ENCODE measurements at regions not wholly inside any gene's neighbourhood (a gene's known extent, or its start where the extent isn't known, plus 50 kb on each side); places are given as distances from the start of the nearest gene placed in this dataset.
"Not testable (repeated sequence)": the region's sequence is repeated elsewhere in the genome, so short reads cannot be mapped to it uniquely, and the experiment has no call there.

GRCh38 chr5:82511134-82511533 is 233.0 kb upstream of the RPS23 start:
- Histone ChIP-seq H3K4me3 (ENCODE audit: low read depth, low read length) (no peak overlapping the region), H3K27ac (ENCODE audit: low read depth, low read length) (no peak overlapping the region), H3K4me1 (ENCODE audit: control insufficient read depth, insufficient read depth, low read length) (no peaks in the 10 kb centered on the region), H3K36me3 (ENCODE audit: control insufficient read depth, insufficient read depth, low read length) (no peaks in the 10 kb centered on the region), H3K27me3 (ENCODE audit: control insufficient read depth, insufficient read depth, low read length) (no peaks in the 10 kb centered on the region), H3K9me3 (ENCODE audit: control insufficient read depth, insufficient read depth, low read length) (no peaks in the 10 kb centered on the region)
- WGBS (ENCODE audit: insufficient coverage) = 100% methylated on average over 1 of the region's 3 CpGs
- DNase-seq (ENCODE audit: low read depth in 4 of 6, low spot score in 6 of 6) = no peak

DNA sequence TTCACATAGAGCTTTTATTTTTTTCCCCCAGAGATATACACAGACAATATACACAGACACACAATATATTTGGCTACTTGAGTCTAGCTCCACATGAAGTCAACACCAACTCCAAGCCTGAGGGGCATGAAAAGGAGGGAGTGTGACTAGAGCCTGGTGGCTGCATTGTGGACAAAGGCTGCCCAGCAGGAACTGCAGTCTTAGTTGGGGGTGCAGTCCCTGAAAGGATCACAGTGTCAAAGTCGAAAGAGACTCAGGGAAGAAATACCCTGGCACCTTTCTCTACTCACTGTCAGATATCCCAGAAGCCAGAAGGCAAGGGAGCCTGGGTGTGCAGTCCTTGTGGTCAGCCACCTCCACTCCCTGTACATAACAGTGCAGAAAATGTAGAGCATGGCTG is 231.6 kb upstream of the RPS23 start:
- Histone ChIP-seq H3K27me3 (ENCODE audit: control insufficient read depth, insufficient read depth, low read length) (no peaks in the 10 kb centered on the region), H3K4me3 (ENCODE audit: low read depth, low read length) (no peak overlapping the region), H3K4me1 (ENCODE audit: control insufficient read depth, insufficient read depth, low read length) (no peaks in the 10 kb centered on the region), H3K27ac (ENCODE audit: low read depth, low read length) (no peak overlapping the region), H3K9me3 (ENCODE audit: control insufficient read depth, insufficient read depth, low read length) (no peaks in the 10 kb centered on the region), H3K36me3 (ENCODE audit: control insufficient read depth, insufficient read depth, low read length) (no peaks in the 10 kb centered on the region)
- no CpG with 5 or more reads among the region's 1 CpG for WGBS (ENCODE audit: insufficient coverage)
- DNase-seq (ENCODE audit: low read depth in 4 of 6, low spot score in 6 of 6) = no peak

DNA sequence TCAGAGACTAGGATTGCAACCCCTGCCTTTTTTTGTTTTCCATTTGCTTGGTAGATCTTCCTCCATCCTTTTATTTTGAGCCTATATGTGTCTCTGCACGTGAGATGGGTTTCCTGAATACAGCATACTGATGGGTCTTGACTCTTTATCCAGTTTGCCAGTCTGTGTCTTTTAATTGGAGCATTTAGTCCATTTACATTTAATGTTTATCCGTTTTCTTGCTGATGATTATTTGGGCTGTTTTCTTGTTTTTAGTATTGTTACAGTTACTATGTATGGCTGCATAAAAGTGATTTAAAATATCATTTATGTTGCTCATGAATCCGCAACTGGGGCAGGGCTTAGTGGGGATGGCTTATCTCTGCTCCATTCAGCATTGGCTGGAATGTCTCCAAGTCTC is 228.2 kb upstream of the RPS23 start:
- H3K27ac ChIP-seq (ENCODE audit: low read depth, low read length); H3K4me3 ChIP-seq (ENCODE audit: low read depth, low read length); H3K36me3 ChIP-seq (ENCODE audit: control insufficient read depth, insufficient read depth, low read length); H3K27me3 ChIP-seq (ENCODE audit: control insufficient read depth, insufficient read depth, low read length); DNase-seq (ENCODE audit: low read depth in 4 of 6, low spot score in 6 of 6); H3K4me1 ChIP-seq (ENCODE audit: control insufficient read depth, insufficient read depth, low read length); H3K9me3 ChIP-seq (ENCODE audit: control insufficient read depth, insufficient read depth, low read length): not testable (repeated sequence)
- no CpG with 5 or more reads among the region's 3 CpGs for WGBS (ENCODE audit: insufficient coverage)

GRCh38 chr5:82499725-82500244 is 221.6 kb upstream of the RPS23 start:
- no peak for DNase-seq (ENCODE audit: low read depth in 4 of 6, low spot score in 6 of 6)
- no peaks in the 10 kb centered on the region for H3K9me3 ChIP-seq (ENCODE audit: control insufficient read depth, insufficient read depth, low read length)
- 50% methylated on average over 1 of the region's 2 CpGs for WGBS (ENCODE audit: insufficient coverage)
- H3K27ac ChIP-seq (ENCODE audit: low read depth, low read length) = no peak overlapping the region
- no peak overlapping the region for H3K4me3 ChIP-seq (ENCODE audit: low read depth, low read length)
- H3K36me3 ChIP-seq (ENCODE audit: control insufficient read depth, insufficient read depth, low read length) = no peaks in the 10 kb centered on the region
- no peaks in the 10 kb centered on the region for H3K27me3 ChIP-seq (ENCODE audit: control insufficient read depth, insufficient read depth, low read length)
- H3K4me1 ChIP-seq (ENCODE audit: control insufficient read depth, insufficient read depth, low read length) = no peaks in the 10 kb centered on the region

DNA sequence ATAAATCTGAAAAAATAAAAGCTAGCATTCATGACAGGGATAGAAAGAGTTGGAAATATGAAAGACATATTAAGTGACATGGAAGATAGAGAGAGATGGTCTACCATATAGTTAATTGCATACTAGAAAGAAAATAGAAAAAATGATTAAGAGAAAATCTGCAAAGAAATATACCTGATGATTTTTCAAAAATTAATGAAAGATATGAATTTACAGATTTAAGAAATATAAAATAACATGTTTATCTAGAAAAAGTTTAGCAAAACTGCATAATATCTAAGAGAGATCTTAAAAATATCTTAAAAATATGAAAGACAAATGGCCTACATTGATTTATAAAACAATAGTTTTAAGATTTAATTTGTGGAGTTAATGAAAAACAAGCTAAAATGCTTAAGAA is 219.1 kb upstream of the RPS23 start:
- Histone ChIP-seq H3K36me3 (ENCODE audit: control insufficient read depth, insufficient read depth, low read length) (no peaks in the 10 kb centered on the region), H3K9me3 (ENCODE audit: control insufficient read depth, insufficient read depth, low read length) (no peaks in the 10 kb centered on the region), H3K27ac (ENCODE audit: low read depth, low read length) (no peak overlapping the region), H3K4me3 (ENCODE audit: low read depth, low read length) (no peak overlapping the region), H3K27me3 (ENCODE audit: control insufficient read depth, insufficient read depth, low read length) (no peaks in the 10 kb centered on the region), H3K4me1 (ENCODE audit: control insufficient read depth, insufficient read depth, low read length) (no peaks in the 10 kb centered on the region)
- no peak for DNase-seq (ENCODE audit: low read depth in 4 of 6, low spot score in 6 of 6)

GRCh38 chr5:82494942-82495341 is 216.8 kb upstream of the RPS23 start:
- H3K27ac ChIP-seq (ENCODE audit: low read depth, low read length) = no peak overlapping the region
- H3K27me3 ChIP-seq (ENCODE audit: control insufficient read depth, insufficient read depth, low read length) = no peaks in the 10 kb centered on the region
- no peaks in the 10 kb centered on the region for H3K36me3 ChIP-seq (ENCODE audit: control insufficient read depth, insufficient read depth, low read length)
- no peak for DNase-seq (ENCODE audit: low read depth in 4 of 6, low spot score in 6 of 6)
- H3K9me3 ChIP-seq (ENCODE audit: control insufficient read depth, insufficient read depth, low read length) = no peaks in the 10 kb centered on the region
- H3K4me1 ChIP-seq (ENCODE audit: control insufficient read depth, insufficient read depth, low read length) = no peaks in the 10 kb centered on the region
- no peak overlapping the region for H3K4me3 ChIP-seq (ENCODE audit: low read depth, low read length)

DNA sequence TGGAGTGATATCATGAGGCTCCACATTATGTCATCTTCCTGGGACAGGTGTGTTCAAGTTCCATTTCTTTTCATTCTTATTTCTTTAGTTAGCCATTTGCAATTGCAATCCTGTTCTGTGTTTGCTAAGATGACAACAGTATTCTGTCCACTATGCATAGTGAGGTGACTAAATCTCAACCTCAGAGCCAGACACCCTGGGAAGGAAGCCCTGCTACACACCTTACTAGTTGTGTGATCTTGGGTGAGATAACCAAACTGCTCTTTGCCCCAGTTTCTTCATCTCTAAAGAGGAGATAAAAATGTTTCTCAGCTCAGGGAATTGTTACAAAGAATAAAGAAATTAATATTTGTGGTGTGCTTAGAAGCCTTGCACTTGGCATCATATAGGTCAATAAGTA is 215.1 kb upstream of the RPS23 start:
- no peaks in the 10 kb centered on the region for H3K36me3 ChIP-seq (ENCODE audit: control insufficient read depth, insufficient read depth, low read length)
- no peaks in the 10 kb centered on the region for H3K4me1 ChIP-seq (ENCODE audit: control insufficient read depth, insufficient read depth, low read length)
- no peaks in the 10 kb centered on the region for H3K27me3 ChIP-seq (ENCODE audit: control insufficient read depth, insufficient read depth, low read length)
- H3K4me3 ChIP-seq (ENCODE audit: low read depth, low read length) = no peak overlapping the region
- H3K27ac ChIP-seq (ENCODE audit: low read depth, low read length) = no peak overlapping the region
- no peaks in the 10 kb centered on the region for H3K9me3 ChIP-seq (ENCODE audit: control insufficient read depth, insufficient read depth, low read length)
- no peak for DNase-seq (ENCODE audit: low read depth in 4 of 6, low spot score in 6 of 6)

DNA sequence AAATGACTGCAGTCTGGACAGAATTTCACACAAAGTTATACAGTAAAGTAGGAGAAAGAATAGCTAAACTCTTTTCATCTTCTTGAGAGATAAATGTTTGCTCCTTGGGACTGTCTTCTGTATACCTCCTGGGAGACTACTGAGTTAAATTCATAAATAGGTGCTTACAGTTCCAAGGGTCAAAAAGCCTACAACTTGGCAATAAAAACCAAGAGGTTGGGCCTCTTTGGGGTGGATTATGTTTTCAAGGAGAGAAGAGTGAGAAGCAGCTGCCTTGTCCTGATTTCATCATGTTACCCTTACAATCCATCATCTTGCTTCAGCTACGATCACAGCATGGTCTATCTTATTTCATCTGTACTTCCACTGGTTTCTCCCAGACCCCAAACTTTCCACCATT is 213.2 kb upstream of the RPS23 start:
- no peak overlapping the region for H3K27ac ChIP-seq (ENCODE audit: low read depth, low read length)
- peaks cover 3% of the 10 kb centered on the region for H3K4me1 ChIP-seq (ENCODE audit: control insufficient read depth, insufficient read depth, low read length)
- no CpG with 5 or more reads among the region's 1 CpG for WGBS (ENCODE audit: insufficient coverage)
- H3K4me3 ChIP-seq (ENCODE audit: low read depth, low read length) = no peak overlapping the region
- H3K36me3 ChIP-seq (ENCODE audit: control insufficient read depth, insufficient read depth, low read length) = no peaks in the 10 kb centered on the region
- H3K27me3 ChIP-seq (ENCODE audit: control insufficient read depth, insufficient read depth, low read length) = no peaks in the 10 kb centered on the region
- DNase-seq (ENCODE audit: low read depth in 4 of 6, low spot score in 6 of 6) = no peak
- no peaks in the 10 kb centered on the region for H3K9me3 ChIP-seq (ENCODE audit: control insufficient read depth, insufficient read depth, low read length)

DNA sequence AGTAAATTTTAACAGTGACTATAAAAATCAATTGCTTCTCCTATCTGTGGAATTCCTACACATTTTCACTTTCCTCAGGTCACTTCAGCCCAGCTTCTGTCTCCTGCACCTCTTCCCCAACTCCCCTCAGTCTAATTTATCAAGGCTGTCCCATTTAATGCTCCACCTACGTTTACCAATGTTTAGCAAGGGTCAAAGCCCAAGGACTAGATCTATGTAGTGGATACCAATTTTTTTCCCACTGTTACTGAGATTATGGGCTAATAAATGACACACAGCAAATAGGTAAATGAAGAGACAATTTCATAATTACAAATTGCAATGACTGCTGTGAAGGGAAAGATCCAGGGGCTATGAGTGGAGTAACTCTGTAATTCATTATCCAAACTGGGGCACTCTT is 211.5 kb upstream of the RPS23 start:
- DNase-seq (ENCODE audit: low read depth in 4 of 6, low spot score in 6 of 6) = no peak
- H3K4me1 ChIP-seq (ENCODE audit: control insufficient read depth, insufficient read depth, low read length) = peaks cover 3% of the 10 kb centered on the region
- H3K27me3 ChIP-seq (ENCODE audit: control insufficient read depth, insufficient read depth, low read length) = no peaks in the 10 kb centered on the region
- H3K27ac ChIP-seq (ENCODE audit: low read depth, low read length) = no peak overlapping the region
- WGBS (ENCODE audit: insufficient coverage) = no CpG with 5 or more reads among the region's 1 CpG
- no peak overlapping the region for H3K4me3 ChIP-seq (ENCODE audit: low read depth, low read length)
- H3K36me3 ChIP-seq (ENCODE audit: control insufficient read depth, insufficient read depth, low read length) = no peaks in the 10 kb centered on the region
- no peaks in the 10 kb centered on the region for H3K9me3 ChIP-seq (ENCODE audit: control insufficient read depth, insufficient read depth, low read length)

- H3K9me3 ChIP-seq (ENCODE audit: control insufficient read depth, insufficient read depth, low read length) = no peaks in the 10 kb centered on the region
- H3K36me3 ChIP-seq (ENCODE audit: control insufficient read depth, insufficient read depth, low read length) = no peaks in the 10 kb centered on the region
- no peak overlapping the region for H3K4me3 ChIP-seq (ENCODE audit: low read depth, low read length)
- no peak overlapping the region for H3K27ac ChIP-seq (ENCODE audit: low read depth, low read length)
- H3K27me3 ChIP-seq (ENCODE audit: control insufficient read depth, insufficient read depth, low read length) = no peaks in the 10 kb centered on the region
- DNase-seq (ENCODE audit: low read depth in 4 of 6, low spot score in 6 of 6) = no peak
- peaks cover 3% of the 10 kb centered on the region for H3K4me1 ChIP-seq (ENCODE audit: control insufficient read depth, insufficient read depth, low read length)
- no CpG with 5 or more reads among the region's 3 CpGs for WGBS (ENCODE audit: insufficient coverage)
These were observed 209.0 kb upstream of the RPS23 start for GRCh38 chr5:82487131-82487530.

GRCh38 chr5:82480331-82480730 is 202.2 kb upstream of the RPS23 start:
- H3K9me3 ChIP-seq (ENCODE audit: control insufficient read depth, insufficient read depth, low read length) = no peaks in the 10 kb centered on the region

More at GRCh38 chr5:82480331-82480730, 202.2 kb upstream of the RPS23 start:
- no peaks in the 10 kb centered on the region for H3K4me1 ChIP-seq (ENCODE audit: control insufficient read depth, insufficient read depth, low read length)
- no peak overlapping the region for H3K4me3 ChIP-seq (ENCODE audit: low read depth, low read length)
- WGBS (ENCODE audit: insufficient coverage) = 93% methylated on average over 4 of the region's 4 CpGs
- H3K27ac ChIP-seq (ENCODE audit: low read depth, low read length) = no peak overlapping the region
- DNase-seq (ENCODE audit: low read depth in 4 of 6, low spot score in 6 of 6) = no peak
- H3K27me3 ChIP-seq (ENCODE audit: control insufficient read depth, insufficient read depth, low read length) = no peaks in the 10 kb centered on the region
- no peaks in the 10 kb centered on the region for H3K36me3 ChIP-seq (ENCODE audit: control insufficient read depth, insufficient read depth, low read length)
